ENCODE measurements at regions not wholly inside any gene's neighbourhood (a gene's known extent, or its start where the extent isn't known, plus 50 kb on each side); places are given as distances from the start of the nearest gene placed in this dataset.

DNA sequence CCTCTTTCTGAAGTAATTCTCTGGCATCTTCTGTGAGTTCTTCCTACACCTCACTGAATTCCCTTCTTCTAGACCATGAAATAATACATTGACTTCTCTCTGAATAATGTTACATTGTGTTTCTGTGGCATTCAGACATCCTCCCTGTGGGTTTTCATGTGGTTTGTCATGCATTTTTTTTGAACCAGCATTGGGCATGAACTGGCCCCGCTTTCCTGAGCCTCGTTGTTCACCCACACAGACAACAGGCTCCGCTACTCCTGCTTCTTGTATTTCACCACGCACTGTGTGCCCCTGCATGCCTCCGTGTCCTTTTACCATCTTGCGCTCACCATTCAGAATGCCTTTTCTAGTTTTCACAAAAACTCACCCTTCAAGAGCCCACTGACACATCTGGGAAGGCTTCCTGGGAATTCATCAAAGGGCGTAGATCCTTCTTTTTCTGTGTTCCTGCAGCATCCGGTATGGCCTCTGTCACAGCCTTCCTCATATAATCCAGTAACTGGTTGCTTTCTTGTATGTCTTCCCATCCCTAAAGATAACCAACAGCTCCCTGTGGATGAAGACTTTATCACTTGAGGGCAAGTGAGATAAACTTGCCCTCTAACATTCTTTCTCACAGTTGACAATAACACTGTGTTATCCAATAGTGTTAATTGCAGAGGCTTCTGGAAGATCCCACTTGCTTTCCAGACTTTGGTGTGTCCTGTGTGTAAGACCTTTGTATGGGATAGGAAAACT is 51.5 kb upstream of the ADAMTSL1 start:
- Histone ChIP-seq H3K4me3 (ENCODE audit: low read depth, low read length) (no peak overlapping the region), H3K27ac (ENCODE audit: low read depth) (no peak overlapping the region), H3K4me1 (ENCODE audit: insufficient read depth) (no peaks in the 10 kb centered on the region), H3K36me3 (ENCODE audit: insufficient read depth) (no peaks in the 10 kb centered on the region)
- no peak for DNase-seq (ENCODE audit: extremely low spot score)
- 90% methylated on average over 8 of the region's 8 CpGs for WGBS

DNA sequence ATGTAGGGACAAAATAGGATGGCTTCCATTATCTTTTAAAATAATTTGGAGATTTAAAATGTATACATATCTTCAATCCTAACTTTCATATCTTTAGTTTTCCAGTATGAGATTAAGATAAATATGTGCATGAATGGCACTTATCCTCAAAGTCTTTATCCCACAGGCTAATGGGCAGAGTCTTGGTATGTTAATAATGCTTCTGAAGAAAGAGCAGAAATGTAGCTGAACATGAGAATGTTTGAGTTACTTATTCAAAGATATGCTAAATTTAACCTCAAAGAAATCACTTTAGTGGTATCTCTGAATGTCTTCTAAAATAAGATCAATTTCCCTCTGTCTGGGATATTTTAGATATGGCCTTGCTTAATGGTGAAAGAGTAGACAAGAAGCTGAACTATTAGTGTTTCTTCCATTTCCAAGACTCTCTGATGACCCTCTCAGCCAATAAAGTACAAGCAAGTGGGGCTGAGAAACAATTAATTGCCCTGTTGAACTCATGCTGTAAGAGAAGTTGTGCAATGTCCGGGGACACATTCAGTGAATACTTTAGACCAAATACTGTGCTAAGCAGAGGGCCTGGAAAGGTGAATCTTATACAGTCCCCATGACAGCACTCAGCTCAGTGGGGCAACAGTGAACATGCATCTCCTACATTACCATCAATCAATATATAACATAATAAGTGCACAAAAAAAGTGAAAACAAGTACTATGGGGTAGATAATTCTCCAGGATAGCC is 50.0 kb upstream of the ADAMTSL1 start:
- no peak for DNase-seq (ENCODE audit: extremely low spot score)
- no peak overlapping the region for H3K27ac ChIP-seq (ENCODE audit: low read depth)
- 76% methylated on average over 1 of the region's 1 CpG for WGBS

More for the DNA sequence above, 50.0 kb upstream of the ADAMTSL1 start:
- H3K4me1 ChIP-seq (ENCODE audit: insufficient read depth): no peaks in the 10 kb centered on the region
- H3K36me3 ChIP-seq (ENCODE audit: insufficient read depth): no peaks in the 10 kb centered on the region
- H3K4me3 ChIP-seq (ENCODE audit: low read depth, low read length): no peak overlapping the region
